Fibroblast of lung (primary cell): ENCODE measurements at regions not wholly inside any gene's neighbourhood (a gene's known extent, or its start where the extent isn't known, plus 50 kb on each side); places are given as distances from the start of the nearest gene placed in this dataset.

Experiments
- DNase-seq, 2 donors: peaks; one replicate each; pipeline versions ENCODE4 v3.0.0 to v3.0.0-alpha.2; 2010; ENCODE audit warnings: low read depth in 2 of 2
- H2AFZ ChIP-seq: 2 replicates; pipeline ENCODE4 v1.5.1; 2012; ENCODE audit warnings: low read length, control low read depth, inconsistent platforms
- H3K27ac ChIP-seq: 2 replicates; pipeline ENCODE4 v1.5.1; 2011; ENCODE audit warnings: low read length, control low read depth; ENCODE audit not compliant: insufficient read depth
- H3K27me3 ChIP-seq: 2 replicates; pipeline ENCODE4 v1.5.1; 2011; ENCODE audit warnings: mild to moderate bottlenecking, low read length; ENCODE audit not compliant: control insufficient read depth, insufficient read depth
- H3K36me3 ChIP-seq: 2 replicates; pipeline ENCODE4 v1.5.1; 2011; ENCODE audit warnings: low read length; ENCODE audit not compliant: control insufficient read depth, insufficient read depth
- H3K4me1 ChIP-seq: 2 replicates; pipeline ENCODE4 v1.5.1; 2011; ENCODE audit warnings: low read length; ENCODE audit not compliant: control insufficient read depth, insufficient read depth; ENCODE audit errors: extremely low read depth
- H3K4me2 ChIP-seq: 2 replicates; pipeline ENCODE4 v1.5.1; 2011; ENCODE audit warnings: low read length, control low read depth; ENCODE audit not compliant: insufficient read depth; ENCODE audit errors: extremely low read depth
- H3K4me3 ChIP-seq, 4 experiments: fragments of 200-600 bp in 1 of 4; sonication (generic) in 1 of 4; replicated peaks in 1 of 4; 2 replicates each; pipeline ENCODE4 v1.5.1; 2011 to 2016; ENCODE audit warnings: low read length in 4 of 4, low read depth in 3 of 4, mild to moderate bottlenecking in 3 of 4, control low read depth in 2 of 4, inconsistent platforms in 1 of 4, mixed read lengths in 1 of 4; ENCODE audit not compliant: insufficient read depth in 1 of 4; ENCODE audit errors: control extremely low read depth in 1 of 4
- H3K79me2 ChIP-seq: 2 replicates; pipeline ENCODE4 v1.5.1; 2012; ENCODE audit warnings: mild to moderate bottlenecking, low read length, inconsistent platforms; ENCODE audit not compliant: control insufficient read depth, insufficient read depth
- H3K9ac ChIP-seq: 2 replicates; pipeline ENCODE4 v1.5.1; 2011; ENCODE audit warnings: mild to moderate bottlenecking, low read length, control low read depth; ENCODE audit not compliant: insufficient read depth
- H3K9me3 ChIP-seq: 2 replicates; pipeline ENCODE4 v1.5.1; 2012; ENCODE audit warnings: low read depth, low read length; ENCODE audit not compliant: control insufficient read depth, insufficient read depth
- H4K20me1 ChIP-seq: 2 replicates; pipeline ENCODE4 v1.5.1; 2011; ENCODE audit warnings: low read length; ENCODE audit not compliant: control insufficient read depth, insufficient read depth; ENCODE audit errors: extremely low read depth
- CTCF ChIP-seq, 2 donors: IDR thresholded peaks in 1 of 2; conservative IDR thresholded peaks in 1 of 2; 1 replicate in 1 of 2; 2 replicates in 1 of 2; pipeline ENCODE4 v1.5.1; 2011 to 2012; ENCODE audit warnings: low read length in 2 of 2, control low read depth in 1 of 2, inconsistent platforms in 1 of 2, low read depth in 1 of 2, mild to moderate bottlenecking in 1 of 2
- EZH2 ChIP-seq: IDR thresholded peaks from 2 replicates; pipeline ENCODE4 v1.5.1; 2012; ENCODE audit warnings: low read length, control low read depth, mild to moderate bottlenecking; ENCODE audit errors: missing control alignments

- no peak for DNase-seq
- Histone ChIP-seq H3K4me2 (no peak overlapping the region), H3K4me3 (no peak overlapping the region), H3K9ac (no peak overlapping the region), H2AFZ (no peak overlapping the region), H3K79me2 (no peaks in the 10 kb centered on the region), H3K9me3 (no peaks in the 10 kb centered on the region), H3K36me3 (no peaks in the 10 kb centered on the region), H4K20me1 (no peaks in the 10 kb centered on the region), H3K4me1 (no peaks in the 10 kb centered on the region), H3K27me3 (no peaks in the 10 kb centered on the region), H3K27ac (no peak overlapping the region)
- TF ChIP-seq EZH2 (no peak), CTCF (conservative IDR thresholded peaks at IDR 0.05 in 1 of 2, IDR thresholded peaks at IDR 0.05 in 1 of 2; ENCODE audit: low read depth in 1 of 2, low read length in 2 of 2) (no peak)
Observed at GRCh38 chr13:79703772-79704171, 222.8 kb downstream of the NDFIP2 start.

DNA sequence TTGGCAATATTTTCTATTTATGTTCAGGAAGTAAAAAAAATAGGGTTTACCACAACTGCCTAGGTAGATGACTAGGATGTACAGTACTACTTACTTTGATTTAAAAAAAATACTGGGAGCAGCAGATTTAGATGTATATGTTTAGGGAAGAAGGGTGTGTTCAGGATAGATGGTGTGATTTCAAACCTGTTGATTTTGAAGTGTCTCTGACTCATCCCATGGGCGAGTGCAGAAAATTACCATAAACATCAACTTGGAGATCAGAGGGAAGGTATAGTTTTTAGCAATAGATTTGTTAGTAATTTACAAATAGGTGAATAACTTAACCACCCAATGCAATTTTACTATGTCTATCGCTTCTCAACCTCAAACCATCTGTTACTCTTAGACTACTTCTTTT lies 214.8 kb downstream of the NDFIP2 start:
- TF ChIP-seq EZH2 (no peak), CTCF (conservative IDR thresholded peaks at IDR 0.05 in 1 of 2, IDR thresholded peaks at IDR 0.05 in 1 of 2; ENCODE audit: low read depth in 1 of 2, low read length in 2 of 2) (no peak)
- Histone ChIP-seq H3K36me3 (no peaks in the 10 kb centered on the region), H3K9ac (no peak overlapping the region), H3K79me2 (no peaks in the 10 kb centered on the region), H3K4me1 (no peaks in the 10 kb centered on the region), H3K27me3 (no peaks in the 10 kb centered on the region), H3K4me3 (no peak overlapping the region), H2AFZ (no peak overlapping the region), H4K20me1 (no peaks in the 10 kb centered on the region), H3K9me3 (no peaks in the 10 kb centered on the region), H3K27ac (no peak overlapping the region), H3K4me2 (no peak overlapping the region)
- no peak for DNase-seq

DNA sequence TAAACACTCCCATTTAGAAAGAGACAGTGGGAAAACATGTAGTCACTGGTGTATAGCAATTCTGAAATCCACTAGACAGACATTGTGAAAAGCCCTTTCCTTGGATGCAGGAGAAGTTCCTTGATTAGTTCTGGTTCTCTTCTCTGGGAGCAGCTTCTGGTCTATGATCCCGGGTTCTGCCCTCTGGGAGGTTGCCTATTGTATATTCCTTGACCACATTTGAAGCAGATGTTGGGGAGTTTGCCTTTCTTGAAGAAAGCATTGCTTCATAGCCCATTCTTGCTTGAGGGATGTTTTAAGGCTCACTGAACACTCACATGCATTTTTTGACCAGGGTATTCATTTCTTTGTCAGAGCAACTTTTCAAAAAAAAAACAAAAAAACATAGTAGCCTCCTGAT lies 211.9 kb downstream of the NDFIP2 start:
- TF ChIP-seq CTCF (conservative IDR thresholded peaks at IDR 0.05 in 1 of 2, IDR thresholded peaks at IDR 0.05 in 1 of 2; ENCODE audit: low read depth in 1 of 2, low read length in 2 of 2), result no peak
- TF ChIP-seq EZH2, result no peak
- H3K9me3 ChIP-seq, result no peaks in the 10 kb centered on the region
- no peaks in the 10 kb centered on the region for H3K4me1 ChIP-seq
- no peaks in the 10 kb centered on the region for H3K27me3 ChIP-seq
- no peaks in the 10 kb centered on the region for H3K79me2 ChIP-seq
- no peaks in the 10 kb centered on the region for H3K36me3 ChIP-seq
- no peak overlapping the region for H3K4me2 ChIP-seq
- no peak overlapping the region for H2AFZ ChIP-seq
- H4K20me1 ChIP-seq, result no peaks in the 10 kb centered on the region
- no peak overlapping the region for H3K27ac ChIP-seq
- H3K9ac ChIP-seq, result no peak overlapping the region
- no peak overlapping the region for H3K4me3 ChIP-seq
- DNase-seq, result peak in 1 of 2 donors; percentile 7
